ENCODE measurements at regions not wholly inside any gene's neighbourhood (a gene's known extent, or its start where the extent isn't known, plus 50 kb on each side); places are given as distances from the start of the nearest gene placed in this dataset.

GRCh38 chr4:12414181-12414812 lies 985.6 kb upstream of the HS3ST1 start:
- H3K79me2 ChIP-seq (ENCODE audit: control insufficient read depth, insufficient read depth, low read length), result no peaks in the 10 kb centered on the region
- no peak overlapping the region for H3K9ac ChIP-seq (ENCODE audit: control insufficient read depth, extremely low read depth, insufficient read depth, low read length)
- DNase-seq (ENCODE audit: low read depth, low spot score) (no peak), FAIRE-seq (no peak)
- H3K27me3 ChIP-seq (ENCODE audit: control insufficient read depth, extremely low read depth, insufficient read depth, low read length), result no peaks in the 10 kb centered on the region
- TF ChIP-seq EZH2 (IDR thresholded peaks at IDR 0.05; ENCODE audit: low read length) (no peak), CTCF (optimal IDR thresholded peaks at IDR 0.05 in 1 of 3, IDR thresholded peaks at IDR 0.05 in 1 of 3, conservative IDR thresholded peaks at IDR 0.05 in 1 of 3; ENCODE audit: extremely low read depth in 1 of 3, insufficient read depth in 2 of 3, low read length in 3 of 3) (no peak)
- no peaks in the 10 kb centered on the region for H3K9me1 ChIP-seq (ENCODE audit: control insufficient read depth, extremely low read depth, insufficient read depth, low read length)
- H3K4me3 ChIP-seq (ENCODE audit: control insufficient read depth in 2 of 3, extremely low read depth in 1 of 3, insufficient read depth in 2 of 3, low read depth in 1 of 3, low read length in 3 of 3), result no peak overlapping the region
- H3K36me3 ChIP-seq (ENCODE audit: control insufficient read depth in 2 of 2, extremely low read depth in 1 of 2, insufficient read depth in 2 of 2, low read length in 2 of 2), result no peaks in the 10 kb centered on the region
- no peaks in the 10 kb centered on the region for H4K20me1 ChIP-seq (ENCODE audit: control insufficient read depth, extremely low read depth, insufficient read depth, low read length)
- H3K27ac ChIP-seq (ENCODE audit: control insufficient read depth, insufficient read depth, low read length), result no peak overlapping the region
- no peaks in the 10 kb centered on the region for H3K9me3 ChIP-seq (ENCODE audit: control insufficient read depth, low read depth, low read length)
- no peak overlapping the region for H2AFZ ChIP-seq (ENCODE audit: control insufficient read depth, low read length)
- dilution Hi-C loops (cut with MboI; ENCODE audit: extremely low pct_ligation_motif_present, low sequenced_read_pairs), result no loop called here
- H3K4me2 ChIP-seq (ENCODE audit: control insufficient read depth, extremely low read depth, insufficient read depth, low read depth, low read length), result no peak overlapping the region
- H3K4me1 ChIP-seq (ENCODE audit: control insufficient read depth, extremely low read depth, insufficient read depth, low read length), result no peaks in the 10 kb centered on the region

GRCh38 chr4:12411072-12411471 lies 982.4 kb upstream of the HS3ST1 start:
- FAIRE-seq, result no peak
- no peak overlapping the region for H3K4me3 ChIP-seq (ENCODE audit: control insufficient read depth in 2 of 3, extremely low read depth in 1 of 3, insufficient read depth in 2 of 3, low read depth in 1 of 3, low read length in 3 of 3)

More at GRCh38 chr4:12411072-12411471, 982.4 kb upstream of the HS3ST1 start:
- H3K4me2 ChIP-seq (ENCODE audit: control insufficient read depth, extremely low read depth, insufficient read depth, low read depth, low read length), result no peak overlapping the region
- H3K9me3 ChIP-seq (ENCODE audit: control insufficient read depth, low read depth, low read length), result no peaks in the 10 kb centered on the region
- H3K36me3 ChIP-seq (ENCODE audit: control insufficient read depth in 2 of 2, extremely low read depth in 1 of 2, insufficient read depth in 2 of 2, low read length in 2 of 2), result no peaks in the 10 kb centered on the region
- TF ChIP-seq EZH2 (IDR thresholded peaks at IDR 0.05; ENCODE audit: low read length), result no peak
- TF ChIP-seq CTCF (optimal IDR thresholded peaks at IDR 0.05 in 1 of 3, IDR thresholded peaks at IDR 0.05 in 1 of 3, conservative IDR thresholded peaks at IDR 0.05 in 1 of 3; ENCODE audit: extremely low read depth in 1 of 3, insufficient read depth in 2 of 3, low read length in 3 of 3), result no peak
- H3K27ac ChIP-seq (ENCODE audit: control insufficient read depth, insufficient read depth, low read length), result no peak overlapping the region
- H3K9ac ChIP-seq (ENCODE audit: control insufficient read depth, extremely low read depth, insufficient read depth, low read length), result no peak overlapping the region
- H4K20me1 ChIP-seq (ENCODE audit: control insufficient read depth, extremely low read depth, insufficient read depth, low read length), result no peaks in the 10 kb centered on the region
- no peak for DNase-seq (ENCODE audit: low read depth, low spot score)
- no peaks in the 10 kb centered on the region for H3K27me3 ChIP-seq (ENCODE audit: control insufficient read depth, extremely low read depth, insufficient read depth, low read length)
- H2AFZ ChIP-seq (ENCODE audit: control insufficient read depth, low read length), result no peak overlapping the region
- no peaks in the 10 kb centered on the region for H3K9me1 ChIP-seq (ENCODE audit: control insufficient read depth, extremely low read depth, insufficient read depth, low read length)
- dilution Hi-C loops (cut with MboI; ENCODE audit: extremely low pct_ligation_motif_present, low sequenced_read_pairs), result no loop called here
- no peaks in the 10 kb centered on the region for H3K4me1 ChIP-seq (ENCODE audit: control insufficient read depth, extremely low read depth, insufficient read depth, low read length)
- no peaks in the 10 kb centered on the region for H3K79me2 ChIP-seq (ENCODE audit: control insufficient read depth, insufficient read depth, low read length)

All from keratinocyte (primary cell).